NT2/D1 (cell line): ENCODE measurements at regions not wholly inside any gene's neighbourhood (a gene's known extent, or its start where the extent isn't known, plus 50 kb on each side); places are given as distances from the start of the nearest gene placed in this dataset.
A peak's percentile ranks its signal among the peaks of the same experiment; 100 is the strongest.
"Not testable (repeated sequence)": the region's sequence is repeated elsewhere in the genome, so short reads cannot be mapped to it uniquely, and the experiment has no call there.

Source experiments
- DNase-seq: peaks from one replicate; pipeline ENCODE4 v3.0.0-alpha.2; 2011; ENCODE audit warnings: low read depth, low spot score
- H3K27me3 ChIP-seq: 2 replicates; pipeline ENCODE4 v1.6.0; 2011; ENCODE audit warnings: mild to moderate bottlenecking; ENCODE audit not compliant: insufficient read length, insufficient read depth
- H3K36me3 ChIP-seq: 2 replicates; pipeline ENCODE4 v1.6.1; 2011; ENCODE audit warnings: mild to moderate bottlenecking, low read length, mixed read lengths; ENCODE audit not compliant: insufficient read depth, insufficient read length
- H3K4me1 ChIP-seq: 2 replicates; pipeline ENCODE4 v1.5.1; 2011; ENCODE audit not compliant: insufficient read depth, insufficient read length
- H3K4me3 ChIP-seq: 2 replicates; pipeline ENCODE4 v1.5.1; 2011; ENCODE audit warnings: low read depth; ENCODE audit not compliant: insufficient read length
- H3K9ac ChIP-seq: 2 replicates; pipeline ENCODE4 v1.6.0; 2011; ENCODE audit warnings: low read depth; ENCODE audit not compliant: insufficient read length
- H3K9me3 ChIP-seq: 2 replicates; pipeline ENCODE4 v1.5.1; 2011; ENCODE audit warnings: mild to moderate bottlenecking, low read length; ENCODE audit not compliant: insufficient read depth
- SUZ12 ChIP-seq: IDR thresholded peaks from 2 replicates; pipeline ENCODE4 v1.6.1; 2011; ENCODE audit not compliant: insufficient read length, insufficient read depth; ENCODE audit errors: extremely low read depth
- YY1 ChIP-seq: IDR thresholded peaks from 2 replicates; pipeline ENCODE4 v1.6.1; 2011; ENCODE audit not compliant: insufficient read length, insufficient read depth
- ZNF274 ChIP-seq: IDR thresholded peaks from 2 replicates; pipeline ENCODE4 v1.6.1; 2011; ENCODE audit warnings: mild to moderate bottlenecking, low read depth, low read length

- H3K9me3 ChIP-seq, result no peaks in the 10 kb centered on the region
Measured at GRCh38 chr9:71431931-71432330, 310.5 kb upstream of the TRPM3 start.

GRCh38 chr9:71407341-71407740 lies 285.9 kb upstream of the TRPM3 start:
- H3K4me3 ChIP-seq, H3K27me3 ChIP-seq, H3K36me3 ChIP-seq, H3K9ac ChIP-seq, H3K4me1 ChIP-seq: not testable (repeated sequence)
- peaks cover 16% of the 10 kb centered on the region; the same call in 1 of the 2 replicates for H3K9me3 ChIP-seq
- peak; percentile 33 for DNase-seq

More at GRCh38 chr9:71431931-71432330, 310.5 kb upstream of the TRPM3 start:
- Histone ChIP-seq H3K4me1 (no peaks in the 10 kb centered on the region), H3K9ac (no peak overlapping the region), H3K36me3 (no peaks in the 10 kb centered on the region), H3K27me3 (no peaks in the 10 kb centered on the region), H3K4me3 (no peak overlapping the region)
- TF ChIP-seq YY1 (no peak), ZNF274 (no peak), SUZ12 (no peak)
- no peak for DNase-seq

GRCh38 chr9:71403106-71403505 lies 281.7 kb upstream of the TRPM3 start:
- Histone ChIP-seq H3K4me3 (no peak overlapping the region), H3K27me3 (no peaks in the 10 kb centered on the region), H3K4me1 (no peaks in the 10 kb centered on the region), H3K9me3 (peaks cover 16% of the 10 kb centered on the region; the same call in 1 of the 2 replicates), H3K9ac (no peak overlapping the region), H3K36me3 (no peaks in the 10 kb centered on the region)
- no peak for DNase-seq
- no peak for TF ChIP-seq SUZ12
- no peak for TF ChIP-seq YY1

- Histone ChIP-seq H3K4me3 (no peak overlapping the region), H3K9me3 (no peaks in the 10 kb centered on the region), H3K4me1 (no peaks in the 10 kb centered on the region), H3K9ac (no peak overlapping the region), H3K36me3 (no peaks in the 10 kb centered on the region), H3K27me3 (no peaks in the 10 kb centered on the region)
- TF ChIP-seq SUZ12, result no peak
- TF ChIP-seq YY1, result no peak
- no peak for TF ChIP-seq ZNF274
- no peak for DNase-seq
Measured at GRCh38 chr9:71393005-71393404, 271.6 kb upstream of the TRPM3 start.

- no peak overlapping the region for H3K4me3 ChIP-seq
- no peaks in the 10 kb centered on the region for H3K9me3 ChIP-seq
- no peak for DNase-seq
- TF ChIP-seq ZNF274 (no peak), SUZ12 (no peak), YY1 (no peak)
- no peaks in the 10 kb centered on the region for H3K36me3 ChIP-seq
- H3K27me3 ChIP-seq, result no peaks in the 10 kb centered on the region
- no peak overlapping the region for H3K9ac ChIP-seq
- no peaks in the 10 kb centered on the region for H3K4me1 ChIP-seq
Measured at GRCh38 chr9:71384343-71384742, 262.9 kb upstream of the TRPM3 start.

GRCh38 chr9:71383308-71383940 lies 262.0 kb upstream of the TRPM3 start:
- TF ChIP-seq ZNF274, result no peak
- no peak for TF ChIP-seq SUZ12
- TF ChIP-seq YY1, result no peak
- Histone ChIP-seq H3K9me3 (no peaks in the 10 kb centered on the region), H3K27me3 (no peaks in the 10 kb centered on the region), H3K4me1 (no peaks in the 10 kb centered on the region), H3K4me3 (no peak overlapping the region), H3K36me3 (no peaks in the 10 kb centered on the region), H3K9ac (no peak overlapping the region)
- DNase-seq, result no peak

GRCh38 chr9:71368157-71368556 lies 246.7 kb upstream of the TRPM3 start:
- no peaks in the 10 kb centered on the region for H3K36me3 ChIP-seq
- TF ChIP-seq SUZ12 (no peak), ZNF274 (no peak), YY1 (no peak)
- no peaks in the 10 kb centered on the region for H3K4me1 ChIP-seq

More at GRCh38 chr9:71368157-71368556, 246.7 kb upstream of the TRPM3 start:
- H3K4me3 ChIP-seq, result no peak overlapping the region
- H3K9me3 ChIP-seq, result no peaks in the 10 kb centered on the region
- no peak overlapping the region for H3K9ac ChIP-seq
- DNase-seq, result peak; percentile 39
- no peaks in the 10 kb centered on the region for H3K27me3 ChIP-seq
